ENCODE measurements at regions not wholly inside any gene's neighbourhood (a gene's known extent, or its start where the extent isn't known, plus 50 kb on each side); places are given as distances from the start of the nearest gene placed in this dataset.
"Not testable (repeated sequence)": the region's sequence is repeated elsewhere in the genome, so short reads cannot be mapped to it uniquely, and the experiment has no call there.

DNA sequence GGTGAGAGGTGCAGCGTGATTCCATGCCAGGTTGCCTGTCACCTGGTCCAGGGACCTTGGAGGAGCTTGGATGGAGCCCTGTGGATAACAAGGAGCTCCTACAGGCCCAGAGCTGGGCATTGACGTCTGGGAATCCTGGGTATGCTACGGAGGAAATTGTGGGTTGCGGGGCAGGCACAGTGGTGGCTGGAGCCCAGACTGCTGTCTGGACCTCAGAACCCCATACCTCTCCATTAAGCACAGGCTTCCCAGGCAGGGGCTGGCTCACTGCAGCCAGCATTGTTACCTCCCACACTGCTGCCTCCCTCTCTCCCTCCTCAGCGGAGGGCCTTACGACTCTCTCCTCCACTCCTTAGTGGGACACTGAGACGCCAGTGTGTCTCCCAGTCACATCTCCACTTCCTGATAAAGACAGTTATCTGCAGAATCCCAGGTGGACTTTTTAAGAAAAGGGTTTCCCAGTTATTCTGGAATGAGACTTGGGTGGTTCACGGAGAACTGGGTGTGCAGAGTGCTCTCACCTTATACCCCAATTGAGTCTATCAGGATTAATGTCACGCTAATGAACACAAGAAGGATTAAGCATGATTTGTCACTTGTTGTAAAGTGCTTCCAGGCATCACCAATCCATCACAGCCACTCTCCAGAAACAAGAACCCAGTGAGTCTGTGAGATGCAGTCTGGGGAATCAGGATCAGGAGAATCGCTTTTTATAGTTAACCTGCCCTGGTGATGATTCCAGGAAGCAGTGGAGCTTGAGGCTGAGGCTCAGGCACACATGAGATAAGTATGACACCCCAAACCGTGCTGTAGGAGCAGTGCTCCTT lies 309.4 kb downstream of the RPS24 start:
- Histone ChIP-seq H3K9me3 (no peaks in the 10 kb centered on the region), H3K27me3 (no peaks in the 10 kb centered on the region), H3K27ac (no peak overlapping the region), H3K36me3 (no peaks in the 10 kb centered on the region), H3K4me1 (peaks cover 14 to 16% of the 10 kb centered on the region in 2 donors), H3K4me3 (replicated peaks in 1 of 3) (no peak overlapping the region)
- WGBS, 2 donors, result 85% methylated on average over 11 of the region's 11 CpGs
- intact Hi-C loops (cut with DNase I), result no loop called here
- DNase-seq, result no peak
- TF ChIP-seq CTCF (IDR thresholded peaks at IDR 0.05) (no peak), POLR2A (IDR thresholded peaks at IDR 0.05) (no peak)

- intact Hi-C loops (cut with DNase I), result not testable (repeated sequence)
These were observed 310.6 kb downstream of the RPS24 start for GRCh38 chr10:78344257-78344656.

GRCh38 chr10:78345515-78345914 lies 311.9 kb downstream of the RPS24 start:
- H3K27me3 ChIP-seq; H3K4me3 ChIP-seq (replicated peaks in 1 of 3); H3K9me3 ChIP-seq; DNase-seq; intact Hi-C loops (cut with DNase I); H3K27ac ChIP-seq; H3K36me3 ChIP-seq: not testable (repeated sequence)
- 94 to 98% methylated on average over 3 of the region's 3 CpGs for WGBS, 2 donors
- peaks cover 14 to 24% of the 10 kb centered on the region in 2 donors for H3K4me1 ChIP-seq

More at GRCh38 chr10:78344257-78344656, 310.6 kb downstream of the RPS24 start:
- not testable (repeated sequence) for H3K36me3 ChIP-seq; H3K27me3 ChIP-seq; H3K9me3 ChIP-seq; DNase-seq; H3K27ac ChIP-seq; H3K4me3 ChIP-seq (replicated peaks in 1 of 3)
- H3K4me1 ChIP-seq, result peaks cover 16 to 17% of the 10 kb centered on the region in 2 donors
- WGBS, 2 donors, result 91 to 95% methylated on average over 8 of the region's 8 CpGs

DNA sequence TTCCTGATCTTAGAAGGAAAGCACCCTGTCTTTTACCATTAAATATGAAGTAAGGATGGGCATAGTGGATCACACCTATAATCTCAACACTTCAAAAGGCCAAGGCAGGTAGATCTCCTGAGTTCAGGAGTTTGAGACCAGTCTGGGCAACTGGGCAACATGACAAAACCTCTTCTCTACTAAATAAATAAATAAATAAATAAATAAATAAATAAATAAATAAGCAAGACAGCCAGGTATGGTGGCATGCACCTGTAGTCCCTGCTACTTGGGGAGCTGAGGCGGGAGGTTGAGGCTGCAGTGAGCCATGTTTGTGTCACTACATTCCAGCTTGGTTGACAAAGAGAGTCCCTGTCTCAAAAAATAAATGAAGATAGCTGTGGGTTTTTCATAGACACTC lies 313.1 kb downstream of the RPS24 start:
- H3K4me3 ChIP-seq (replicated peaks in 1 of 3), result no peak overlapping the region
- no peaks in the 10 kb centered on the region for H3K9me3 ChIP-seq
- peaks cover 14 to 24% of the 10 kb centered on the region in 2 donors for H3K4me1 ChIP-seq
- no peak overlapping the region for H3K27ac ChIP-seq
- TF ChIP-seq POLR2A (IDR thresholded peaks at IDR 0.05) (no peak), CTCF (IDR thresholded peaks at IDR 0.05) (no peak)
- H3K36me3 ChIP-seq, result no peaks in the 10 kb centered on the region
- DNase-seq, result no peak
- intact Hi-C loops (cut with DNase I), result no loop called here
- H3K27me3 ChIP-seq, result no peaks in the 10 kb centered on the region
- 94 to 96% methylated on average over 1 of the region's 1 CpG for WGBS, 2 donors

DNA sequence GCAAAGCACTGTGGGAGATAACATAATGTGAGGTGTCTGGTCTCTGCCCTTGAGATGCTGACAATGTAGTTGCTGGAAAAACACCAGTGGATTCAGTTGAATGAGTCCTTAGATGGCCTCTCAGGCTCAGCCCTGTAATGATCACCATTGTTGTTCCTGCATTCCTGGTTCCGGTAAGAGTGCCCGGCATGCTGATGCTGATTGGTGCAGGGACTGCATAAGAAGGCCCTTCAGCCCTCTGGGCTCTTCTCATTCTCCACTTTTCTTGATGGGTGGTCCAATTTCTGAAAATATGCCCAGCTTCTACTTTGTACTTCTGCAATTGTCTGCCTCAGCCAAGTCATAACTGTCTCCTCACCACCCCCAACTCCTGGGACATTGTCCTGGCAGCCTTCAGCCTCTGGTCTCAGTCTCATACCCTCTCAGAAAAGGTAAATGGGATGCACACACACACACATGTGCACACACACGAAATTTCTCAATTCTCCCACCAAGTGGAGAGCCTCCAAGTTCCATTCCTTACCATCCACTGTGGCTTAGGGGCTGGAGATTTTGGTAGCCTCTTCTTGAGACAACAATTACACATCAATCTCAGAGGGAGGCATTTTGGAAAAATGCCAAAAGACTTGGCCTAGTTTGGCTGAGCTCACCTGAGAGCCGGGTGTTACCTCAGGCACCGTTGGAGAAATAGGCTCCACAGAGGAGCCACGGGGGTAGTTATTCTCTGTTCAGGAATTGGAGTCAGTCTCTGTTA lies 314.9 kb downstream of the RPS24 start:
- Histone ChIP-seq H3K4me1 (peaks cover 14 to 24% of the 10 kb centered on the region in 2 donors), H3K9me3 (no peaks in the 10 kb centered on the region), H3K27ac (peak overlapping the region; percentile 49 to 83 (median 72)), H3K4me3 (replicated peaks in 1 of 3) (no peak overlapping the region), H3K27me3 (no peaks in the 10 kb centered on the region), H3K36me3 (no peaks in the 10 kb centered on the region)
- DNase-seq, result peak; percentile 85 to 89
- TF ChIP-seq POLR2A (IDR thresholded peaks at IDR 0.05), result no peak
- TF ChIP-seq CTCF (IDR thresholded peaks at IDR 0.05), result peak in 1 of 6 experiments; percentile 23
- WGBS, 2 donors, result 19 to 46% methylated on average over 6 of the region's 6 CpGs
- intact Hi-C loops (cut with DNase I), result no loop called here

- Histone ChIP-seq H3K36me3 (no peaks in the 10 kb centered on the region), H3K27ac (peak overlapping the region; percentile 49 to 83 (median 72)), H3K4me3 (replicated peaks in 1 of 3) (no peak overlapping the region), H3K9me3 (no peaks in the 10 kb centered on the region), H3K4me1 (peaks cover 14 to 24% of the 10 kb centered on the region in 2 donors), H3K27me3 (no peaks in the 10 kb centered on the region)
- peak; percentile 65 to 67 for DNase-seq
- intact Hi-C loops (cut with DNase I), result no loop called here
- WGBS, 2 donors, result 14 to 24% methylated on average over 3 of the region's 4 CpGs
- TF ChIP-seq POLR2A (IDR thresholded peaks at IDR 0.05), result no peak
- TF ChIP-seq CTCF (IDR thresholded peaks at IDR 0.05), result no peak
These were observed 315.5 kb downstream of the RPS24 start for GRCh38 chr10:78349165-78349516.

Measured in thyroid gland (tissue), 4 donors.